Pulmonary artery endothelial cell (primary cell): ENCODE measurements at regions not wholly inside any gene's neighbourhood (a gene's known extent, or its start where the extent isn't known, plus 50 kb on each side); places are given as distances from the start of the nearest gene placed in this dataset.
"Not testable (repeated sequence)": the region's sequence is repeated elsewhere in the genome, so short reads cannot be mapped to it uniquely, and the experiment has no call there.

Source experiments
- DNase-seq: peaks from one replicate; pipeline ENCODE4 v3.0.0-alpha.2; 2011; ENCODE audit warnings: low read depth, low spot score

DNA sequence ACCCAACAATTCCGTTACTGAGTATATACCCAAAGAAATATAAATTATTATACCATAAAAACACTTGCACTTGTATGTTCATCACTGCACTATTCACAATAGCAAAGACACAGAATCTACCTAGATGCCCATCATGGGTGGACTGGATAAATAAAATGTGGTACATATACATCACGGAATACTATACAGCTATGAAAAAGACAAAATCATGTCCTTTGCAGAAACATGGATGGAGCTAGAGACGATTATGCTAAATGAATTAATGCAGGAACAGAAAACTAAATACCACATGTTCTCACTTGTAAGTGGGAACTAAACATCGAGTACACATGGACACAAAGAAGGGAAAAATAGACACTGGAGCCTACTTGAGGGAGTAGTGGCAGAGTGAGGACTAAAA is 185.3 kb downstream of the PYDC2 start:
- no peak for DNase-seq

DNA sequence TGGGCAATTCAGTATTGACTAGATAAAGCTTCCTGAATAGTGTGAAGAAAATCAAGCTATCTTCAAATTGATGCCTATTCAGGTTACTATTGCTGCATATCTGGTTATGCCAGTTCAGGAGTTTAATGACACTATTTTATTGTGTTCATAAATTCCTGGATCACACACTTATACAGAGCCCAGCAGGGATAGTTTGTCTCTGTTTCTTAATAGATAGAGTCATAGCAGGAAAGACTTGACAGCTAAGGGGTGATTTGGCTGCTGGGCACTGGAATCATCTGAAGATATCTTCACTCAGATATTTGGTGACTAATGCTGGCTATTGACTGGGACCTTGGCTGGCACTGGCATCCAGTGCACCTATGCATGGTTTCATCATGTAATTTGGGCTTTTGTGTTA is 187.8 kb downstream of the PYDC2 start:
- DNase-seq, result no peak

- no peak for DNase-seq
These were observed 188.7 kb downstream of the PYDC2 start for GRCh38 chr3:191649626-191650025.

- DNase-seq, result not testable (repeated sequence)
These were observed 197.9 kb downstream of the PYDC2 start for GRCh38 chr3:191658781-191659419.

DNA sequence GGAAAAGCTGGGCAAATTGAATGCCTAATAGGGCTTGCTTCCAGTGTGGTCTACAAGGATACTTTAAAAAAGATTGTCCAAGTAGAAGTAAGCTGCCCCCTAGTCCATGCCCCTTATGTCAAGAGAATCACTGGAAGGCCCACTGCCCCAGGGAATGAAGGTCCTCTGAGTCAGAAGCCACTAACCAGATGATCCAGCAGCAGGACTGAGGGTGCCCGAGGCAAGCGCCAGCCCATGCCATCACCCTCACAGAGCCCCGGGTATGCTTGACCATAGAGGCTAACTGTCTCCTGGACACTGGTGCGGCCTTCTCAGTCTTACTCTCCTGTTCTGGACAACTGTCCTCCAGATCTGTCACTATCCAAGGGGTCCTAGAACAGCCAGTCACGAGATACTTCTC is 201.2 kb downstream of the PYDC2 start:
- not testable (repeated sequence) for DNase-seq

DNA sequence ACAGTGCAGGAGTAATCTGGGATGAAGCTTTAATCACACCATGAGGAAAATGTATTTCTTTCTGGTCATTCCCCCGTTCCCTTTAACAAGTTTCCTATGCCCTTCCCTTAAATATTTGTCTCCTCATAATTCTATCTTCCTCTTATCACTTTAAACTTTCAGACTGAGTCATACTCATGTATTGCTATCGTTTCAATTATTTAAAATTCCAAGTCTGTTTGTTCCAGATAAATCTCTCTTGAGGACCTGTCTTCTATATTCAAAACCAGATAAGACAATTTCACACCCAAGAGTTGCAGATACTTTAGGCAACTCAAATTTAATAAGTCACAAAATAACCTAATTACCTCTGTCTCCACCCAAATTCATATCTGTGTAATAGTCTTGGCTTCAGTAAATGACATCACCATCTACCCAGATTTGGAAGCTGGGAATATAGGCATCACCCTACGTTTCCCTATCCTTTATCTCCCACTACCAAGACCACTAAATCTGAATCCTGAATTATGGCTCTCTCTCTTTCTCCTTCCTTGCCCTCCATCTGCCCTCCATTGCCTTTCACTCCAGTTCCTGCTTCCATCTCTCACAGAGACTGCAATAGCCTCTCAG is 220.1 kb downstream of the PYDC2 start:
- no peak for DNase-seq

GRCh38 chr3:191682961-191683360 is 222.0 kb downstream of the PYDC2 start:
- no peak for DNase-seq

GRCh38 chr3:191686626-191687025 is 225.7 kb downstream of the PYDC2 start:
- DNase-seq, result no peak

DNA sequence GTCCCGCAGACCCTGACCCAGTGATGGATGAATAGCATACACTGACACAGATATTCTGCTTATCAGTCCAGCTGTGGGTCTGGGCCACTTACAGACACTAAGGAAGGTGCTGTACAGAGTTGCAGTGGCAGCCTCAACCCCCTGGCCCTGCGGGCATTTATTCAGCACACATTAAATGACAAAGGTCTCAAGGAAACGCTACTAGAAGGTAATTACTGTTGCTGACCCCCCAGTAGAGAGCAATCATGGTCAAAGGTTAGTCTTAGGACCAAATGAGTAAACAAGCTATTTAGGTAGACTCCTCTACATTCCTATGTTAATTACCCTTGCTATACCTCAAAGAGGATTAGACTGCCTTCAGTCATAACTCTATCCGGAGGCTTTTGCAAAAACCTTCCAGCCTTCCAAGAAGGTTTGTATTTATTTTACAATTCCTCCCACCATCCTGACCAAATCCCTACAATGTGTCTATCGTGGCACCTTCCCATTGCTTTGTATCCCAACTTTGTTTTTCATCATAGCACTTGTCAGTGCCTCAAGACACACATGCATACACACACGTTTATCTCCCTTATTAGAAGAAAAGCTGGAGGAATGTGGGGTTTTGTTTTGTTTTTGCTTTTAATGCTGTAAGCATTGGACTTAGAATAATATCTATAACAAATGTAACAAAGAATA is 227.9 kb downstream of the PYDC2 start:
- DNase-seq, result no peak

DNA sequence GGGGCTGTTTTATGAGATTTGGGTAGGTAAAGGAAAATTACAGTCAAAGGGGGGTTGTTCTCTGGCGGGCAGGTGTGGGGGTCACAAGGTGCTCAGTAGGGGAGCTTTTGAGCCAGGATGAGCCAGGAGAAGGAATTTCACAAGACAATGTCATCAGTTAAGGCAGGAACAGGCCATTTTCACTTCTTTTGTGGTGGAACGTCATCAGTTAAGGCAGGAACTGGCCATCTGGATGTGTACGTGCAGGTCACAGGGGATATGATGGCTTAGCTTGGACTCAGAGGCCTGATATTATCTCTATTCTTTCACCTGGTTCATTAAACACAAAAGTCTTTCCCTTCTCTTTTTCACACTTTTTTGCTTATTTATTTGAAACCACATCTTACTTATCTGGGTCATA is 230.2 kb downstream of the PYDC2 start:
- DNase-seq, result not testable (repeated sequence)

GRCh38 chr3:191695131-191695814 is 234.3 kb downstream of the PYDC2 start:
- DNase-seq, result no peak

DNA sequence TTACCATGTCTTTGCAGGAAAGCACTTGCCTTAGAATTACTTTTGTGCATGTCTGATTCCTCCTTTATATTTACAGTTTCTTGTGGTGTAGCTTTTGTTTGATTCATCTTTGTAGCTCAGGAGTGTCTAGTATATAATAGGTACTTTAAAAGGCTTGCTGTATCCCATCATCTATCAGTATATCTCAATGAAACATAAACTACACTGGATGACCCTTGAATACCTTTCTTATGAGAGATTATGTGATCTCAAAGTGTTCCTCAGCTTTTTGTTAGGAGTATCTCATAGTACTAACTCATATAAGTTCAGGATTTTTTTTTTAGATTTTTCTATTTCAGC is 234.8 kb downstream of the PYDC2 start:
- no peak for DNase-seq

DNA sequence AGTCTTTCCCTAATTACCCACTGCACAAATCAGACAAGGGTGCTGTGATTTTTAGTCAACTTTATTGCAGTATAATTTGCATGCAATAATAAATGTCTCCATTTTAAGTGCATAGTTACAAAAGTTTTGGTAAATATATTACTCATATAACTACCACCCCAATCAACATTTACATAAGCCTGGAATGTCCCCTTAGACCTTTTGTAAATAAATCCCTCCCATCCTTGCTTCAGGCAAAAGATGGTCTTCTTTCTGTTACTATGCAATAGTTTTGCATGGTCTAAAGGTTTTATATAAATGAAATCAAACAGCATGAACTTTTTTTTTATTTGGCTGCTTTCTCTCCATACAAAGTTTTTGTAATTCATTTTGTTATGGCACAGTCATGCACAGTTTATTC is 235.4 kb downstream of the PYDC2 start:
- no peak for DNase-seq

GRCh38 chr3:191699546-191699945 is 238.6 kb downstream of the PYDC2 start:
- no peak for DNase-seq

GRCh38 chr3:191702121-191702520 is 241.2 kb downstream of the PYDC2 start:
- no peak for DNase-seq

GRCh38 chr3:191707817-191708216 is 246.9 kb downstream of the PYDC2 start:
- DNase-seq, result no peak

DNA sequence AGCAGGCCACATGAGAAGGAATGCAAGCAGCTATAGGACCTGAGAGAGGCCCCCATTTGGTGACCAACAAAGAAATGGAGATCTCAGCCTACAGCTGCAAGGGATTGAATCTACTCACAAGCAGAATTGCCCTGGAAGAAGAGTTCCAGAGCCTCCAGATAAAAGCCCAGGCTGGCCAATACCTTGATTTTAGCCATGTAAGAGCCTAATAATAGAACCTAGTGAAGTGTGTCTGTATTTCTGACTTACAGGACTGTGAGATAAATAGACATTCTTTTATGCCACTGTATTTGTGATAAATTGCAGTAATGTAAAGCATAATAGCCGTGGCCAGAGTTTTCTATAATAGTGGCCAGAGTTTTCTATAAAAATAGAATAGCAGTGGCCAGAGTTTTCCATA is 254.6 kb downstream of the PYDC2 start:
- no peak for DNase-seq

- peak; percentile 15 for DNase-seq
These were observed 260.5 kb downstream of the PYDC2 start for GRCh38 chr3:191721390-191721861.

DNA sequence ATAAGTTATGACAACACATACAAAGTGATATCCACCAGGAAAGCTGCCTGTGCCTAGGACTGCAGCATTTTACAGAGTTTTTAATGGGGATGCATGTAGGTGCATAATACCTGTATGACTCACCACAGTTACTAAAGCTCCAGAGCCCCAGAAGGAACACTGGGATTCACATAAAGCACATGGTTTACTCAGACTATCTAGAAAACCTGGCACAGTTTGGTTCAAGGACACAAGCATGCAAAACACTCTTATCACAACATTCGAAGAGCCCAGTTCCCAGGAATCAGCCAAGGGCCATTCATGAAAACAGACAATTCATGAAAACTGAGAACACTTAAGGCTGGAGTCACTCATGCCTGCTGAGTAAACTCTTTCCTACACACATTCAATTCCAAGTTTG is 261.0 kb downstream of the PYDC2 start:
- no peak for DNase-seq

DNA sequence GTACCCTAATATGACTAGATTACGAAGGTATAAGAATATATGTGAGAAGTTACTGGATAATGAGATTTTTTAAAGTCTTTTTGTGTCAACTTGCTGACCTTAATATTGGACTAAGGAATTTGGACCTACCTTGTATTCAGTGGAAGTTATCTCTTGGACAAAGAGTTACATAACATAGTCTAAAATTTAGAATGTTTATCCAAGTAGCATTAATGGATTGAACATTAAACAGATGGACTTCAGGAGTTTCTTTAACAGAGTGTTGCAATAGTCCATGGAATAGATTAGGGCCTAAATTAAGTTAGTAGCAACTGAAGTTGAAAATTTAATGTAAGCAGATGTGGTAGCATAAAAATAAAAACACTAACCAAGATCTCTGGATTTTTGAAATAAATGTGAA is 266.4 kb downstream of the PYDC2 start:
- no peak for DNase-seq

DNA sequence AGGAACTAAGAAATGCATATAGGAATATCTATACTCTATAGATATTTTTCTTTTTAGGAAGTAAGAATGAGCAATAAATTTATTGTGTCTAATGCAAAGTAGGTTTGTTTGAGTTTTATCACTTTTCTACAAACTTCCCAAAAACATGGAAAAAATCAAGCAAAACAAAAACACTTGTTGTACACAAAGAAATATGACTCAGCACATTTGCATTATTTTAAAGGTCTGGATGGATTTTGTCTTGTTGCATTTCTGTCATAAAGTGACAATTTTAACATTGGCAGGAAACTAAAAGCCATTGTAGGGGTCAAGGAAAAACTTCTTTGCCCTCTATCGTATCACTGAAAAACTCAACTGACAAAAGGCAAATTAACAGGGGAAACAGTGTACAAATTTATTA is 267.2 kb downstream of the PYDC2 start:
- DNase-seq, result no peak

GRCh38 chr3:191737742-191738141 is 276.8 kb downstream of the PYDC2 start:
- no peak for DNase-seq
